ENCODE measurements at regions not wholly inside any gene's neighbourhood (a gene's known extent, or its start where the extent isn't known, plus 50 kb on each side); places are given as distances from the start of the nearest gene placed in this dataset.

DNA sequence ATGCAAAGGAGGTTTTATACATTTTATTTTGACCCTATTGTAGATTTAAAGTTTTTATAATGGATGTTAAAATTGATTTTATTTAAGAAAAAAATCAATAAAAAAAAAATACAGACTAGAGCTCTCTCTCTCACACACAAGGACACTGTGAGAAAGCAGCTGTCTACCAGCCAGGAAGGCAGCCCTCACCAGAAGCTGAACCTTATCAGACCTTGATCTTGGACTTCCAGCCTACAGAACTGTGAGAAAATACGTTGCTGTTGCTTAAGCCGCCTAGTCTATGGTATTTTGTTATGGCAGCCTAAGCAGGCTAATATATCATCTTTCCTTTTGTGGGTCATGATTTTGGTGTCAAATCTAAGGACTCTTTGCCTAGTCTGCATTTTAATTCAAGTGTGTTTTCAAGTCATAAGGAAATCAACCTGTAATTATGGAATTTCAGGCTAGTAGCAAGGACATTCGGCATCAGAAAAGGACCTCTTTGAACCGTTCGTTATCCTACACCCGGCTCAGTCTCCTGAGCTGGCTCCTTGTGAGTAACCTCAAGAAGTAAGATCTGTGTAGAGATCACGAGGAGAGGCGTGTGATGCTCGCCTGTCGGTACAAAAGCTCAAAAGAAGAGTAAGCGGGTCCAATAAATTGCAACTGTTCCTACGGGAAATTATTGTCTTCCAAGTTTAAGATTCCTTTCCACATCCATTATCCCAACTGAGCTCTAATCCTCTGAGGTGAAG, 98.2 kb downstream of the PDCL3 start:
- DNase-seq (ENCODE audit: low spot score), result no peak

DNA sequence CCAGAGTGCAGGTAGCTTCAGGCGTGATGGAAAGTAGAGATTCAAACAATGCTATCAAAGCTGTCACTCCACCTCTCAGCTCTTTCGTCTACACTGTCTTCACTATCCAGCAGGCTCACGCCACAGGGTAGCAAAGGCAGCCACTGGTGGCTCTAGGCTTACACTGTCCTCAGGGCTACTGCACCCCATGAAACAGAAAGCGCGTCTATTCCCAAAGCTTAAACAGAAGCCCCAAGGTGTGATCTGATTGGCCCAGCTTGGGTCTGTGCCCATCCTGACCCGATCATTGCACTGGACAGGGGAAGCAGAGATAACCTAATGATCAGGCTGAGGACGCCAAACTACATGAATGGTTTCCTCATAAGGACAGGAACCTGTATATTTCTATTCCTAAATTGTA, 100.1 kb downstream of the PDCL3 start:
- DNase-seq (ENCODE audit: low spot score), result no peak

GRCh38 chr2:100664021-100664755, 101.4 kb downstream of the PDCL3 start:
- DNase-seq (ENCODE audit: low spot score), result no peak

DNA sequence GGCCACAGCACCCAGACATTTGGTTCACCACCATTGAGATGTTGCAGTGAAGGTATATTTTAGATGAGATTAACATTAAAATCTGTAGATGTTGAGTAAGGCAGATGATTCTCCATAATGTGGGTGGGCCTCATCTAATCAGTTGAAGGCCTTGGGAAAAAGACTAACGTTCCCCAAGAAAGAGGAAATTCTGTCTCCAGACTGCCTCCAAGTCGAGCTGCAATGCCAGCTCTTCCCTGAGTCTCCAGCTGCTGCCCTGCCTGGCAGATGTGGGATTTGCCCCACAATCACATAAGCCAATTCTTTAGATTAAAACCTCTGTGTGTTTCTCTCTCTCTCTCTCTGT, 101.9 kb downstream of the PDCL3 start:
- DNase-seq (ENCODE audit: low spot score), result no peak

- DNase-seq (ENCODE audit: low spot score), result no peak
Measured at GRCh38 chr2:100666996-100667395, 104.2 kb downstream of the PDCL3 start.

GRCh38 chr2:100667801-100668200, 105.0 kb downstream of the PDCL3 start:
- no peak for DNase-seq (ENCODE audit: low spot score)

- no peak for DNase-seq (ENCODE audit: low spot score)
Measured at GRCh38 chr2:100670232-100670631, 107.4 kb downstream of the PDCL3 start.

DNA sequence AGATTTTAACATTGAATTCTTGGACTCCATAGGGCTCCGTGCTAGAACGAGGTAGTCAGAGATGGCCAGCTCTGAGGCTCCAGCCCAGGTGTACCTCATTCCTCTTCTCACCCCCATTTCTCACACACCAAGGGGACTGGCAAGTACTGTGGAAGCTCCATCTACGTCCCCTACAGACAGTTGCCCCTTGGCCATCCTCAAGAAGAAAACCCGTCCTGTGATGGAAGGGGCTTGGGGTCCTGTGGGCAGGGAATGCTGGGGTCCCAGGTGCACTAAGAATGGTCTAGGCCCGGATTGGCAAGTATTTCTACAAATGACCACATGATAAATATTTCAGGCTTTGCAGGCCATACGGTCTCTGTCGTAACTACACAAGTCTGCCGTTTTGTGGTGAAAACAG, 110.3 kb downstream of the PDCL3 start:
- DNase-seq (ENCODE audit: low spot score), result no peak

DNA sequence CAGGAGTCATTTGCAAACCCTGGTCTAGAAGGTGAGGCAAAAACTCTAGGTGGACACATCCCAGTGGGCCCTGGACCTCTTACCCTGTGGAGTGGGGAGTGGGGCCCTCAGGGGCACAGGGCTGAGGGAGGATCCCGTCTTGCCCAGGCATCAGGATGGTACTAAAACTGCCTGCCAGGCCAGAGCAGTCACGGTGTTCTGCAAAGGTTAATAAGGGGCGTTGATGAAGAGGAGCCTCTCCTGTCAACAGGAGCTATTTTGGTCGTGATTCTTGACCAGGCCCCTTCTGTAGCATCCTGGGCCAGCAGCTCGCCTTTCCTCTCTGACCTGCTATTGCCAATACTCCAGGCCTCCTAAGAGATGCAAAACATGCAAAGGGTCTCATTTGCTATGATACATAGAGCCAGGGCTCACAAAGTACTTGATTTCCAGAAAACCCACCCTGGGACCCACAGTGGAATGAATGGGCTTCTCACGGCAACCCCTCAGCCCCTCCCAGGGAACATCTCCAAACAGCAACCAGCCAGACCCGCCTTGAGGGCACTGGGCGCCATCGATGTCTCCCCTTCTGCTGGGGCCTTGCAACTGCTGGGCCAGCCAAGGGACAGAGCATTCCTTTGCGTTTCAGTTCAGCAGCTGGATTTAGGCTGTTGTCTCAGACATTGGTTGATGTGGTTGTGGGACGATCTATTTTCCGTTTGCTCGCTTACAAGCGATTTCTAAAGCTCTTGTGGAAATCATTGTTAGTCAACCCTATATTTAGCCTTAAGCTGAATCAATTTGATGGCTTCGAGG, 111.1 kb downstream of the PDCL3 start:
- no peak for DNase-seq (ENCODE audit: low spot score)

- no peak for DNase-seq (ENCODE audit: low spot score)
Measured at GRCh38 chr2:100674666-100675065, 111.9 kb downstream of the PDCL3 start.

GRCh38 chr2:100675373-100675772, 112.6 kb downstream of the PDCL3 start:
- no peak for DNase-seq (ENCODE audit: low spot score)

DNA sequence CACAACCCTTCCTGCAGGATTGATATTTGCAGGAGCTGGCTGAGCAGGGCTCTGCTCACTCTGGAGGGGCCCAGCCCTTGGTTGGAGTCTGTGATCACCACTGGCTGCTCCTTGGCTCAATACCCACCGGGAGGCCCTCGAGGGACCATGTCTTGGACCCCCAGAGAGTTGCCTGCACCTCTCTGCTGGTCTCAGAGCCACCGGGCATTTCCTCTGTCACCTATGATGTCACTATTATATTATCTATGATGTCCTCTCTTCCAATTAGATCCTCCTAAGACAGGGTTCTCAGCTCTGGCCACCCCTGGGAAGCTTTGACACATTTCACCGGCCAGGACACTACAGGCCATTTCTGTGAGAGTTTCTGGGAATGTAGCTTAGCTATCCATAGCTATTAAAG, 113.1 kb downstream of the PDCL3 start:
- no peak for DNase-seq (ENCODE audit: low spot score)

GRCh38 chr2:100676346-100676745, 113.6 kb downstream of the PDCL3 start:
- no peak for DNase-seq (ENCODE audit: low spot score)

DNA sequence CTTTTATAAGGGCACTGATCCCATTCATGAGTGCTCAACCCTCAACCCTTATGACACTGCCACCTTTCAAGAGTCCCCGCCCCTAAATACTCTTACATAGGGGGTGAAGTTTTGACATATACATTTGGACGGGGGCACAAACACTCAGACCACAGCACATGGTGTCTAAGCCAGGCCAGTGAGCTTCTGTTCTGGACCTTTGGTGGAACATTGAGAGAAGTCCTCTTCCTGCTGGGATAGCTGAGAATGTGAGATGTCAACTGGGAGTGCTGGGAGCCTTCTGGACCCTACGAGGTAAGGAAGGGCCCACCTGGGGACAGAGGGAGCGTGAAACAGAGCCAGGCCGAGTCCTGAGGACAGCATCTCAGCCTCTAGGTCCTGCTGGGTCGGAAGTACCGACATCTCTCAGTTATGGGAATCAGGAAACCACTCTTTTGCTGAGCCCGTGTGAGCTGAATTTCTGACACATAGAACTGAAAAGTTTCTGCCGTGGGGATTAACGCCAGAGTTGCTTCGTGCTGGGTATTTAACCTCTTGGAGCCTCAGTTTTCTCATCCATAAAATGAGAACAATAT, 114.9 kb downstream of the PDCL3 start:
- DNase-seq (ENCODE audit: low spot score), result no peak

DNA sequence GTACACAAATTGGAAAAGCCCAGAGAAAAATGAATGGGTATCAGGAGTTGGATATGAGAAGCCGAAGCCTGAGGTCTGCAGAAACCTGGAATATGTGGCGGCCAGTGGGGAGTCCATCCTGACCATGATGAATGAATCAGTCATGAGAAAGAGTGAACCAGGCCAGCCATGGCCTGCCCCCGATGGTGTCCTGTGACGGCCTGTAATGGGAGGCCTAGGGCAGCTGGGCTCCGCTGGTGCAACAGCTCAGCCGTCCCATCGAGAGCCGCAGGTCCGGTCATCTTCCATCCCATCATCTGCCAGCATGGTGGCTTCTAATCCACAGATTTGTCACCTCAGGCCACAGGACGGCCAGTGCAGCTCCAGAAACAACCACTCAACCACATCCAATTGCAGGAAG, 116.4 kb downstream of the PDCL3 start:
- no peak for DNase-seq (ENCODE audit: low spot score)

DNA sequence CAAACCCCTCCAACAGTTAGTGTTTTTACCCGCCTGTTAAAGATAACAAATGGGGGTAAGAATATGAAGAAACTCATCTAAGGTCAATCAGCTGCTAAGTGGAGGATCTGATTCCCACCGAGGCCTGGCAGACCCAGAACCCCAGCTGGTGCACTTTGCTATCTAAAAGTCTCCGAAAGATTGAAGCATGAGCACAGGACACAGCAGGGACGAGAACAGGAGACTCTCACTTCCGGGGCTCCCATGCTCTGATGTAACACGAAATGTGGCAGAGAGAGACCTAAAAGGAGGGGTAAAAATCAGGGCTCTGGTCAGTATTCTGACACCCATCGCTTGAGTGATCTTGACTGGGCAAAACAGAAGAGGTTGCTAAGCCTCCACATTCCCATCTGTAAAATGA, 119.7 kb downstream of the PDCL3 start:
- no peak for DNase-seq (ENCODE audit: low spot score)

- DNase-seq (ENCODE audit: low spot score), result no peak
Measured at GRCh38 chr2:100683231-100683630, 120.4 kb downstream of the PDCL3 start.

DNA sequence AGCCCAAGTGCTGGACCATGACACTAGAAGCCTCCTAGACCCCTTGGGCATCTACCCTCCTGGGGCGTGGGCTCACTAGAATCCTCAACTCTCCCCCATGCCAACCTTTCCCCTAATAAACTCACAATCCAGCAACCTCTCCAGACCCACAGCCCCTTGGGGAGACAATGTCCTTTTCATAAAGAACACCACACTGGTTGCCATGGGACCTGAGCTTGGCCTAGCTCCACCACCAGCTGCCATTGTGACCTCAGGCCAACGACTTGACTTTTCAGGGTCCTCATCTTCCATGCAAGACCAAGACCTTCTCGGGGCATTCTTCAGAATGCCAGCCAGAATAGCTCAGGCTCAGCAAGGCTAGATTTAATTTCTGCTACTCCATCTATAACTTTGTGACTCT, 128.1 kb upstream of the NPAS2 start:
- no peak for DNase-seq (ENCODE audit: low spot score)

DNA sequence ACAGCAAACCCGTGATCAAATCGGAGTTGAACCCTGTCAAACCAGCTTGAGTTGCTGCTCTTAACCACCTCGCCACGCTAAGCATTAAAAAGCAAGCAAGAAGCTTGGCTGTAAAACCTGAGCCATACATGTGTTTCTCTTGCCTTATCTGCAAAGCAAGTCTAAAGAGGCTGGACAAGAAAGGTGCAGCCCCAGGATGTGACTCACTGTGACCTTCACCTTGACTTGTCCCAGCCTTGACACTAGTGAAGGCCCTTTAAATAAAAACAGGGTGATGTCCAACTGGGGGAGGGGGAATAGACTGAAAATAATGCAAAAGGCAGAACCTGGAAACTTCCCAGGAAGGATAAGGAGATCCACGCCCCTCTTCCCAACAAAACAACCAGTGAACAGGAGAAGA, 127.6 kb upstream of the NPAS2 start:
- no peak for DNase-seq (ENCODE audit: low spot score)

DNA sequence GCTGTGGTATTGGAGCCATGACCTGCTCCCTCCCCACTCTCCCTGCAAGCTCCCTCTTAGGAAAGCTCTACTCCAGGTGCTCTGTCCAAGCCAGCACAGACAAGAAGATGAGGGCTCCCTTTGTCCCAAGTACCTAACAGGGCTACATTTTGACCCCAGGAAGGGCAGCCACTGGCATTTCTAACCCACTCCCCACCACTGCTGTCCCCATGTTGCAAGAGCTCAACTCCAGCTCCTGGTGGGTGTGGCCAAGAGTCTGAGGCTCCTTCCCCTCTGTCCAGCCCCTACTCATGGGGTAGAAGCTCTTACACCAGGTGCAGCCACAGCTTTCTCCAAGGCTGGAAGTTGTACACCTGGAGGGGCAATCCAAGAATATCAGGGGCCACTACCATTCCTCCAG, 127.0 kb upstream of the NPAS2 start:
- DNase-seq (ENCODE audit: low spot score), result no peak

DNA sequence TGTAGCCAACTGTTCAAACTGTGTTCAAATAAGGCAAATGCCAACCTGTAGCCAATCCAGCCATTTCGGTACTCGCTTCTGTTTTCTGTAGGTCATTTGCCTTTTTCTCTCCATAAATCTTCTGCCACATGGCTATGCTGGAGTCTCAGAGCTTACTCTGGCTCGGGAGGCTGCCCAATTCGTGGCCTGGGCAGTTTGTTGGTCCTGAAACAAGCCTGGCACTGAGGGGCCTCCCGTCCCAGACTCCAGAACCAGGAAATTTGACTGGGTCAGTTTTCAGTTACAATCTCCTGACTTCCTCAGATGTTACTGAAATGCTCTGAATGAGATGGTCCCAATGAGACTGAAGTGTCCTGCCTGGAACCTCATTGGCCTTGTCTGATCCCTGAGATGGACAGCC, 120.8 kb upstream of the NPAS2 start:
- no peak for DNase-seq (ENCODE audit: low spot score)

- DNase-seq (ENCODE audit: low spot score), result no peak
Measured at GRCh38 chr2:100702438-100703109, 117.4 kb upstream of the NPAS2 start.
